ENCODE measurements at regions not wholly inside any gene's neighbourhood (a gene's known extent, or its start where the extent isn't known, plus 50 kb on each side); places are given as distances from the start of the nearest gene placed in this dataset.

- H3K4me1 Mint-ChIP-seq: no peaks in the 10 kb centered on the region
- peaks cover 5% of the 10 kb centered on the region for H3K27me3 Mint-ChIP-seq
- no peak for DNase-seq
- H3K36me3 Mint-ChIP-seq: no peaks in the 10 kb centered on the region
- no peak overlapping the region for H3K4me3 Mint-ChIP-seq
- H3K9me3 Mint-ChIP-seq: no peaks in the 10 kb centered on the region
- no peak overlapping the region for H3K27ac Mint-ChIP-seq
- CTCF ChIA-PET: no interaction called here
Measured at GRCh38 chr7:135843214-135843613, 94.6 kb upstream of the FAM180A start.

- Mint-ChIP-seq H3K36me3 (no peaks in the 10 kb centered on the region), H3K4me1 (no peaks in the 10 kb centered on the region), H3K27me3 (peaks cover 5% of the 10 kb centered on the region), H3K4me3 (no peak overlapping the region), H3K9me3 (no peaks in the 10 kb centered on the region), H3K27ac (no peak overlapping the region)
- DNase-seq: no peak
- CTCF ChIA-PET: no interaction called here
Measured at GRCh38 chr7:135842446-135843179, 94.0 kb upstream of the FAM180A start.

- Mint-ChIP-seq H3K27me3 (peaks cover 5% of the 10 kb centered on the region), H3K36me3 (no peaks in the 10 kb centered on the region), H3K4me1 (no peaks in the 10 kb centered on the region), H3K4me3 (no peak overlapping the region), H3K27ac (no peak overlapping the region), H3K9me3 (no peaks in the 10 kb centered on the region)
- DNase-seq: no peak
- CTCF ChIA-PET: no interaction called here
Measured at GRCh38 chr7:135840591-135840990, 92.0 kb upstream of the FAM180A start.

- Mint-ChIP-seq H3K27ac (no peak overlapping the region), H3K27me3 (peaks cover 5% of the 10 kb centered on the region), H3K4me3 (no peak overlapping the region), H3K4me1 (no peaks in the 10 kb centered on the region), H3K36me3 (no peaks in the 10 kb centered on the region), H3K9me3 (no peaks in the 10 kb centered on the region)
- CTCF ChIA-PET: no interaction called here
- no peak for DNase-seq
Measured at GRCh38 chr7:135837675-135838074, 89.1 kb upstream of the FAM180A start.

- H3K27me3 Mint-ChIP-seq: peaks cover 10% of the 10 kb centered on the region
- H3K36me3 Mint-ChIP-seq: no peaks in the 10 kb centered on the region
- H3K27ac Mint-ChIP-seq: no peak overlapping the region
- H3K4me3 Mint-ChIP-seq: no peak overlapping the region
- H3K9me3 Mint-ChIP-seq: no peaks in the 10 kb centered on the region
- peaks cover 13% of the 10 kb centered on the region for H3K4me1 Mint-ChIP-seq
- CTCF ChIA-PET: interaction anchor here (1.8 kb wide), 1 partner anchor 21 kb away, joined by 3 read pairs; no protein-coding TSS in a partner anchor
- DNase-seq: no peak
Measured at GRCh38 chr7:135834266-135834665, 85.7 kb upstream of the FAM180A start.

GRCh38 chr7:135833642-135834041, 85.0 kb upstream of the FAM180A start:
- no peaks in the 10 kb centered on the region for H3K36me3 Mint-ChIP-seq
- H3K4me1 Mint-ChIP-seq: peaks cover 13% of the 10 kb centered on the region

GRCh38 chr7:135831455-135832195, 83.0 kb upstream of the FAM180A start:
- no peak for DNase-seq
- CTCF ChIA-PET: no interaction called here
- Mint-ChIP-seq H3K36me3 (no peaks in the 10 kb centered on the region), H3K4me3 (no peak overlapping the region), H3K4me1 (peaks cover 13% of the 10 kb centered on the region), H3K9me3 (no peaks in the 10 kb centered on the region), H3K27ac (no peak overlapping the region), H3K27me3 (peaks cover 14% of the 10 kb centered on the region)

More at GRCh38 chr7:135833642-135834041, 85.0 kb upstream of the FAM180A start:
- Mint-ChIP-seq H3K4me3 (no peak overlapping the region), H3K9me3 (no peaks in the 10 kb centered on the region), H3K27ac (no peak overlapping the region), H3K27me3 (peaks cover 14% of the 10 kb centered on the region)
- DNase-seq: no peak
- CTCF ChIA-PET: interaction anchor here (1.8 kb wide), 1 partner anchor 21 kb away, joined by 3 read pairs; no protein-coding TSS in a partner anchor

- CTCF ChIA-PET: no interaction called here
- Mint-ChIP-seq H3K4me3 (no peak overlapping the region), H3K27ac (no peak overlapping the region), H3K36me3 (no peaks in the 10 kb centered on the region), H3K9me3 (no peaks in the 10 kb centered on the region), H3K27me3 (peaks cover 14% of the 10 kb centered on the region), H3K4me1 (peaks cover 13% of the 10 kb centered on the region)
- DNase-seq: no peak
Measured at GRCh38 chr7:135828604-135829003, 80.0 kb upstream of the FAM180A start.

GRCh38 chr7:135827391-135827790, 78.8 kb upstream of the FAM180A start:
- peaks cover 13% of the 10 kb centered on the region for H3K4me1 Mint-ChIP-seq
- no peak overlapping the region for H3K27ac Mint-ChIP-seq
- CTCF ChIA-PET: no interaction called here
- H3K27me3 Mint-ChIP-seq: peaks cover 13% of the 10 kb centered on the region
- no peak for DNase-seq
- H3K4me3 Mint-ChIP-seq: no peak overlapping the region
- H3K36me3 Mint-ChIP-seq: no peaks in the 10 kb centered on the region
- H3K9me3 Mint-ChIP-seq: no peaks in the 10 kb centered on the region

GRCh38 chr7:135825406-135825805, 76.8 kb upstream of the FAM180A start:
- Mint-ChIP-seq H3K27ac (no peak overlapping the region), H3K9me3 (no peaks in the 10 kb centered on the region), H3K4me1 (no peaks in the 10 kb centered on the region), H3K36me3 (no peaks in the 10 kb centered on the region), H3K4me3 (no peak overlapping the region), H3K27me3 (peaks cover 7% of the 10 kb centered on the region)
- no peak for DNase-seq
- CTCF ChIA-PET: interaction anchor here (0.6 kb wide), 1 partner anchor 228 kb away, joined by 3 read pairs; no protein-coding TSS in a partner anchor

GRCh38 chr7:135822376-135822775, 73.8 kb upstream of the FAM180A start:
- Mint-ChIP-seq H3K4me1 (no peaks in the 10 kb centered on the region), H3K27ac (no peak overlapping the region), H3K36me3 (no peaks in the 10 kb centered on the region), H3K27me3 (peaks cover 3% of the 10 kb centered on the region), H3K4me3 (no peak overlapping the region), H3K9me3 (no peaks in the 10 kb centered on the region)
- DNase-seq: no peak
- CTCF ChIA-PET: no interaction called here

GRCh38 chr7:135817583-135817982, 69.0 kb upstream of the FAM180A start:
- Mint-ChIP-seq H3K4me3 (no peak overlapping the region), H3K9me3 (no peaks in the 10 kb centered on the region), H3K36me3 (no peaks in the 10 kb centered on the region), H3K4me1 (no peaks in the 10 kb centered on the region), H3K27me3 (peaks cover 9% of the 10 kb centered on the region), H3K27ac (no peak overlapping the region)
- DNase-seq: no peak
- CTCF ChIA-PET: no interaction called here

GRCh38 chr7:135815033-135815432, 66.4 kb upstream of the FAM180A start:
- H3K4me3 Mint-ChIP-seq: no peak overlapping the region
- CTCF ChIA-PET: no interaction called here
- no peaks in the 10 kb centered on the region for H3K4me1 Mint-ChIP-seq
- no peaks in the 10 kb centered on the region for H3K36me3 Mint-ChIP-seq
- DNase-seq: no peak
- no peaks in the 10 kb centered on the region for H3K9me3 Mint-ChIP-seq
- H3K27ac Mint-ChIP-seq: no peak overlapping the region
- H3K27me3 Mint-ChIP-seq: peaks cover 21% of the 10 kb centered on the region

- H3K36me3 Mint-ChIP-seq: no peaks in the 10 kb centered on the region
- DNase-seq: no peak
- H3K4me3 Mint-ChIP-seq: no peak overlapping the region
- CTCF ChIA-PET: no interaction called here
- no peaks in the 10 kb centered on the region for H3K9me3 Mint-ChIP-seq
- H3K4me1 Mint-ChIP-seq: no peaks in the 10 kb centered on the region
- no peak overlapping the region for H3K27ac Mint-ChIP-seq
- peaks cover 18% of the 10 kb centered on the region for H3K27me3 Mint-ChIP-seq
Measured at GRCh38 chr7:135812148-135812547, 63.5 kb upstream of the FAM180A start.

- H3K4me1 Mint-ChIP-seq: no peaks in the 10 kb centered on the region
- CTCF ChIA-PET: no interaction called here
Measured at GRCh38 chr7:135811506-135811905, 62.9 kb upstream of the FAM180A start.

More at GRCh38 chr7:135811506-135811905, 62.9 kb upstream of the FAM180A start:
- Mint-ChIP-seq H3K27me3 (peaks cover 18% of the 10 kb centered on the region), H3K4me3 (no peak overlapping the region), H3K9me3 (no peaks in the 10 kb centered on the region), H3K36me3 (no peaks in the 10 kb centered on the region), H3K27ac (no peak overlapping the region)
- no peak for DNase-seq

All from activated naive CD4-positive, alpha-beta T cell treated with anti-CD3 and anti-CD28 coated beads, Interleukin-2, amount 10 ng/mL, durations not matched to agents 7 days and 5 days (primary cell).